Osteocyte (in vitro differentiated cells): ENCODE measurements at regions not wholly inside any gene's neighbourhood (a gene's known extent, or its start where the extent isn't known, plus 50 kb on each side); places are given as distances from the start of the nearest gene placed in this dataset.

Source experiments
- DNase-seq: peaks from one replicate; pipeline ENCODE4 v3.0.0; 2021; ENCODE audit warnings: mixed read lengths; ENCODE audit not compliant: unreplicated experiment; ENCODE audit errors: extremely low spot score
- H3K27ac Mint-ChIP-seq: one replicate; pipeline ENCODE4 v1.8.0; 2021; ENCODE audit warnings: mild to moderate bottlenecking, mixed read lengths; ENCODE audit not compliant: unreplicated experiment
- H3K27me3 Mint-ChIP-seq: one replicate; pipeline ENCODE4 v1.8.0; 2021; ENCODE audit warnings: mixed read lengths; ENCODE audit not compliant: unreplicated experiment
- H3K36me3 Mint-ChIP-seq: one replicate; pipeline ENCODE4 v1.8.0; 2021; ENCODE audit warnings: mixed read lengths; ENCODE audit not compliant: unreplicated experiment
- H3K4me1 Mint-ChIP-seq: one replicate; pipeline ENCODE4 v1.8.0; 2021; ENCODE audit warnings: mixed read lengths; ENCODE audit not compliant: unreplicated experiment
- H3K4me3 Mint-ChIP-seq: one replicate; pipeline ENCODE4 v1.8.0; 2021; ENCODE audit warnings: mild to moderate bottlenecking, moderate library complexity, mixed read lengths; ENCODE audit not compliant: unreplicated experiment
- H3K9me3 Mint-ChIP-seq: one replicate; pipeline ENCODE4 v1.8.0; 2021; ENCODE audit warnings: mixed read lengths; ENCODE audit not compliant: unreplicated experiment
- CTCF ChIP-seq: fragments of 200-600 bp; sonication (generic); IDR thresholded peaks from 2 replicates; pipeline ENCODE4 v1.5.0; 2021; ENCODE audit warnings: antibody characterized with exemption, mild to moderate bottlenecking, moderate library complexity

DNA sequence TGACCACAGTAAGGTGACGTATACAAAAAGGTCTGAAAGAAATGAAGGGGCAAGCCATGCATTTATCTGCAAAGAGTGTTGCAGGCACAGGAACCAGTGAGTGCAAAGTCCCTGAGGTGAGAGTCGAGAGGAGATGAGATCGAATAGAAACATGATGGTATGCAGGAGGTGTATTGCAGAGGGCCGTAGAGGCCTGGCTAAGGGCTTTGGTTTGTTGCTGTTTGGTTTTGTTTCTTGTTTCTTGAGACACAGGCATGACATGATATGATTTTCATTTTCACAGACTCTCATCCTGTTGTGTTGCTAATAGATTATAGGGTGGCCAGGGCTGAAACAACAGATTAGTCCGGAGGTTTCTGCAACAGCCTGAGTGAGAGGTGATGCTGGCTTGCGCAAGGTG is 80.4 kb downstream of the HSPH1 start:
- H3K4me1 Mint-ChIP-seq = no peaks in the 10 kb centered on the region
- no peaks in the 10 kb centered on the region for H3K9me3 Mint-ChIP-seq
- no peak overlapping the region for H3K27ac Mint-ChIP-seq
- H3K27me3 Mint-ChIP-seq = peaks cover 45% of the 10 kb centered on the region
- TF ChIP-seq CTCF = no peak
- no peak for DNase-seq
- no peak overlapping the region for H3K4me3 Mint-ChIP-seq
- no peaks in the 10 kb centered on the region for H3K36me3 Mint-ChIP-seq

DNA sequence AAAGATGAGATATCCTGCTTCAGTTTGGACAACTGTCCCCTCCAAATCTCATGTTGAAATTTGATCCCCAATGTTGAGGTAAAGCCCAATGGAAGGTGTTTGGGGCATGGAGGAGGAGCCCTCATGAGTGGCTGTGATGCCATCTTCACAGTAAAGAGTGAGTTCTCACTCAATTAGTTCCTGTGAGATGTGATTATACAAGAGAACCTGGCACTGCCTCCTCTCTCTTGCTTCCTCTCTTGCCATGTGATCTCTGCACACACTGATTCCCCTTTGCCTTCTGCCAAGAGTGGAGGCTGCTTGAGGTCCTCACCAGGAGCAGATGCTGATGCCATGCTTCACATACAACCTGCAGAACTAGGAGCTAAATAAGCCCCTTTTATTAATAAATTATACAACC is 86.9 kb downstream of the HSPH1 start:
- no peak for DNase-seq
- Mint-ChIP-seq H3K4me1 (peaks cover 3% of the 10 kb centered on the region), H3K36me3 (no peaks in the 10 kb centered on the region), H3K27me3 (peaks cover 18% of the 10 kb centered on the region), H3K4me3 (no peak overlapping the region), H3K27ac (no peak overlapping the region), H3K9me3 (no peaks in the 10 kb centered on the region)
- no peak for TF ChIP-seq CTCF

DNA sequence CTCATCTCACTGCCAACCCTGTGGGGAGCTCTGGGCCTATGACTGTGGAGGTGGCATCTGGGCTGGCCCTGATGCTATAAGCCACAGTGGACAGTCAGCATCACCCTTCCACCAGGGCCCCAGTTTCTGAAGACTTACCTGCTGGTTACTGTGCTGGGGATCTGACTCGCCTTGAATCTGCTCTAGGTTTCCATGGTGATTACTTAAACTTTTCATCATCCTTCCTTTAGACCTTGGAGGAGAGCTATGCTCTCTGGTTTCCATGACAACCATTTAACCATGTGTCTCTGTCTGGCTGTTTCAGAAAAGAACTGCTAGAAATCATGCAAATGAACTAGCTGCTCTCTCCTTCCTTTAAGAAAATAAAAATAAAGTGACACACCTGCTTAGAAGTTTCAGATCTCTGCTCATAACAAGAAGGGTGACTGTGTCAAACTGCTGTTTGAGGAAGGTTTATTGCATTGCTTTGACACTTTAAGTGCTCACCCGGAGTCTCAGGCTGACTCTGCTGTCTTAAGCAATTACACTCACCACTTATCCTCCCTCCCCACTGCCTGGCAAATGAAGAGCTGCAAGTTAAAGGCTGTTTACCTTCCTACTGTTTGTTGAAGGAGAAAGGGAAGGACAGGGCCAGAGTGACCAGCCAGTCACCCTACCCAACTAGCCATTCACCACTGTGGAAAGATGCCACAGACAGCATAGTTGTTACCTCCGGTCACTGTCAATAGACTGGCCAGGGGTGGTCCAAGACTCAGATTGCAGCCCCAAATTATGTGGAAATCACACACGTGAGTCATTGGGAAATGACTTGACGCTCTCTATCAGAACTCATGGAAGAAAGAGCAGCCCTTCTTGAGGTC is 87.6 kb downstream of the HSPH1 start:
- no peak for DNase-seq
- Mint-ChIP-seq H3K36me3 (no peaks in the 10 kb centered on the region), H3K9me3 (no peaks in the 10 kb centered on the region), H3K4me1 (peaks cover 3% of the 10 kb centered on the region), H3K27me3 (peaks cover 18% of the 10 kb centered on the region), H3K27ac (peak overlapping the region; percentile 48), H3K4me3 (no peak overlapping the region)
- no peak for TF ChIP-seq CTCF

DNA sequence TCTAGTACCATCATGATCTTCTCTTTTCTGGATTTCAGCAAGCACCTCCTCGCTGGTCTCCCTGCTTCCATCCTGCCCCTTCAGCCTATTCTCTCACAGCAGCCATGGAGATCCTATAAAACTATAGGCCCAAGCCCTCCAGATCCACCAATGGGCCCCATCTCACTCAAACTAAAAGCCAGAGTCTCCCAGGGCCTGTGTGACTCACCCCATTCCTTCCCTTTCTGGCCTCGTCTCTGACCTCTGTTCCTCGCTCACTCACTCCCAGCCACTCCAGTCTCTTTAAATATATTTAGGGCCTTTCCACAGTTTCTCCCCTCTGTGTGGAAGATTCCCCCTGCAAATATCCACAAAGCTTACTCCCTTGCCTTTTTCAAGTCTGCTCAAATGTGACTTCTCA is 89.7 kb downstream of the HSPH1 start:
- Mint-ChIP-seq H3K4me1 (peaks cover 3% of the 10 kb centered on the region), H3K36me3 (no peaks in the 10 kb centered on the region), H3K4me3 (no peak overlapping the region), H3K27me3 (peaks cover 13% of the 10 kb centered on the region), H3K9me3 (no peaks in the 10 kb centered on the region), H3K27ac (no peak overlapping the region)
- no peak for DNase-seq
- TF ChIP-seq CTCF = no peak

DNA sequence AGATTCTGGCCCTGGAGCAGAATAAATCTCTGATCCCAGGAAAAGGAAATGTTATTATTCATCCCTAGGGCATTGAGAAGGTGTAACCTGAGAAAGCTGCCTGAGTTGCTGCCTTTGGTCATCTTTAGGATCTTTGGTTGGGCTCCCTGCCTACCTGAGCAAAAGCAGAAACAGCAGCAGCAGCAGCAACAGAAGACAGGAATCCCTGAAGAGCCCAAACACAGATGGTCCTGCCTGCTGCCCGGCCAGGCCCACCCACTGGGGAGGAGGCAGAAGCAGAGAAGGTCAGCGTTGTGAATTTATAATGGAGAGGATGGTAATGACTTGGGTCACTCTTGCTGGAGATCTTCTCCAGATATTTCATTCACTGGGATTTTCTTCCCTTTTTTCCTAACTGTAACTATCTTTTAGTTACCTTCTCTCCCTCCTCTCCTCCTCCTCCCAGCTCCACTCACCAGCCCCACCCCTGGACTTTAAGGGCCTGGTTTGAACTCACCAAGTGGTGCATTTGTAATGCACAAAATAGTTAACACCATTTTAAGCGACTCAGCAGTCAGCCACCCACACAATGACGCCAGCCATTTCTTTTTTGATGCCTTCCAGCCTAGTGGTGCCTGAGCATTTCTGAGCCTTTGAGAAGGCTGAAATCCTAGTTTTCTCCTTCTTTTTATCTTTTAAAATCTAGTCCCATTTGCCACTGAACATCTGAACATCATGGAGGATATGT is 91.7 kb downstream of the HSPH1 start:
- H3K36me3 Mint-ChIP-seq = no peaks in the 10 kb centered on the region
- no peak for TF ChIP-seq CTCF
- no peak overlapping the region for H3K27ac Mint-ChIP-seq
- H3K4me1 Mint-ChIP-seq = peaks cover 3% of the 10 kb centered on the region
- no peak for DNase-seq
- H3K4me3 Mint-ChIP-seq = no peak overlapping the region
- no peaks in the 10 kb centered on the region for H3K9me3 Mint-ChIP-seq
- H3K27me3 Mint-ChIP-seq = peaks cover 7% of the 10 kb centered on the region
